ENCODE measurements at regions not wholly inside any gene's neighbourhood (a gene's known extent, or its start where the extent isn't known, plus 50 kb on each side); places are given as distances from the start of the nearest gene placed in this dataset.

- TF ChIP-seq POLR2A (IDR thresholded peaks at IDR 0.05; ENCODE audit: low read depth, low read length): no peak
- no peak for FAIRE-seq
- DNase-seq (ENCODE audit: insufficient read length): no peak
These were observed 65.2 kb upstream of the SALL3 start for GRCh38 chr18:78914249-78914935.

- FAIRE-seq (no peak), DNase-seq (ENCODE audit: insufficient read length) (no peak)
- TF ChIP-seq POLR2A (IDR thresholded peaks at IDR 0.05; ENCODE audit: low read depth, low read length): no peak
- TF ChIP-seq POLR2AphosphoS5 (IDR thresholded peaks at IDR 0.05; ENCODE audit: low read depth, low read length): no peak
- no peak for TF ChIP-seq TAF1 (IDR thresholded peaks at IDR 0.05; ENCODE audit: borderline replicate concordance, low read depth, low read length)
These were observed 64.1 kb upstream of the SALL3 start for GRCh38 chr18:78915446-78916008.

GRCh38 chr18:78918707-78919106 lies 60.9 kb upstream of the SALL3 start:
- TF ChIP-seq TAF1 (IDR thresholded peaks at IDR 0.05; ENCODE audit: borderline replicate concordance, low read depth, low read length) (no peak), POLR2AphosphoS5 (IDR thresholded peaks at IDR 0.05; ENCODE audit: low read depth, low read length) (no peak), POLR2A (IDR thresholded peaks at IDR 0.05; ENCODE audit: low read depth, low read length) (no peak)
- DNase-seq (ENCODE audit: insufficient read length) (no peak), FAIRE-seq (no peak)

- no peak for DNase-seq (ENCODE audit: insufficient read length)
- TF ChIP-seq TAF1 (IDR thresholded peaks at IDR 0.05; ENCODE audit: borderline replicate concordance, low read depth, low read length): no peak
- TF ChIP-seq POLR2AphosphoS5 (IDR thresholded peaks at IDR 0.05; ENCODE audit: low read depth, low read length): no peak
- TF ChIP-seq POLR2A (IDR thresholded peaks at IDR 0.05; ENCODE audit: low read depth, low read length): no peak
- FAIRE-seq: no peak
These were observed 59.7 kb upstream of the SALL3 start for GRCh38 chr18:78919956-78920355.

- DNase-seq (ENCODE audit: insufficient read length) (no peak), FAIRE-seq (no peak)
- TF ChIP-seq POLR2AphosphoS5 (IDR thresholded peaks at IDR 0.05; ENCODE audit: low read depth, low read length) (no peak), POLR2A (IDR thresholded peaks at IDR 0.05; ENCODE audit: low read depth, low read length) (no peak), TAF1 (IDR thresholded peaks at IDR 0.05; ENCODE audit: borderline replicate concordance, low read depth, low read length) (no peak)
These were observed 59.0 kb upstream of the SALL3 start for GRCh38 chr18:78920456-78921138.

- TF ChIP-seq TAF1 (IDR thresholded peaks at IDR 0.05; ENCODE audit: borderline replicate concordance, low read depth, low read length): no peak
- no peak for TF ChIP-seq POLR2AphosphoS5 (IDR thresholded peaks at IDR 0.05; ENCODE audit: low read depth, low read length)
- TF ChIP-seq POLR2A (IDR thresholded peaks at IDR 0.05; ENCODE audit: low read depth, low read length): no peak
- FAIRE-seq (no peak), DNase-seq (ENCODE audit: insufficient read length) (no peak)
These were observed 56.8 kb upstream of the SALL3 start for GRCh38 chr18:78922856-78923255.

- DNase-seq (ENCODE audit: insufficient read length): no peak
These were observed 55.3 kb upstream of the SALL3 start for GRCh38 chr18:78924301-78924700.

GRCh38 chr18:78924786-78925540 lies 54.7 kb upstream of the SALL3 start:
- FAIRE-seq (no peak), DNase-seq (ENCODE audit: insufficient read length) (no peak)
- TF ChIP-seq POLR2AphosphoS5 (IDR thresholded peaks at IDR 0.05; ENCODE audit: low read depth, low read length): no peak
- TF ChIP-seq TAF1 (IDR thresholded peaks at IDR 0.05; ENCODE audit: borderline replicate concordance, low read depth, low read length): no peak
- no peak for TF ChIP-seq POLR2A (IDR thresholded peaks at IDR 0.05; ENCODE audit: low read depth, low read length)

More at GRCh38 chr18:78924301-78924700, 55.3 kb upstream of the SALL3 start:
- TF ChIP-seq TAF1 (IDR thresholded peaks at IDR 0.05; ENCODE audit: borderline replicate concordance, low read depth, low read length): no peak
- no peak for TF ChIP-seq POLR2AphosphoS5 (IDR thresholded peaks at IDR 0.05; ENCODE audit: low read depth, low read length)
- no peak for TF ChIP-seq POLR2A (IDR thresholded peaks at IDR 0.05; ENCODE audit: low read depth, low read length)
- FAIRE-seq: no peak

- TF ChIP-seq POLR2A (IDR thresholded peaks at IDR 0.05; ENCODE audit: low read depth, low read length) (no peak), TAF1 (IDR thresholded peaks at IDR 0.05; ENCODE audit: borderline replicate concordance, low read depth, low read length) (no peak), POLR2AphosphoS5 (IDR thresholded peaks at IDR 0.05; ENCODE audit: low read depth, low read length) (no peak)
- DNase-seq (ENCODE audit: insufficient read length) (no peak), FAIRE-seq (no peak)
These were observed 53.9 kb upstream of the SALL3 start for GRCh38 chr18:78925557-78926242.

- DNase-seq (ENCODE audit: insufficient read length): no peak
- no peak for FAIRE-seq
- no peak for TF ChIP-seq POLR2AphosphoS5 (IDR thresholded peaks at IDR 0.05; ENCODE audit: low read depth, low read length)
- no peak for TF ChIP-seq TAF1 (IDR thresholded peaks at IDR 0.05; ENCODE audit: borderline replicate concordance, low read depth, low read length)
- no peak for TF ChIP-seq POLR2A (IDR thresholded peaks at IDR 0.05; ENCODE audit: low read depth, low read length)
These were observed 53.4 kb upstream of the SALL3 start for GRCh38 chr18:78926243-78926615.

- DNase-seq (ENCODE audit: insufficient read length) (no peak), FAIRE-seq (no peak)
- TF ChIP-seq POLR2AphosphoS5 (IDR thresholded peaks at IDR 0.05; ENCODE audit: low read depth, low read length): no peak
- no peak for TF ChIP-seq TAF1 (IDR thresholded peaks at IDR 0.05; ENCODE audit: borderline replicate concordance, low read depth, low read length)
- no peak for TF ChIP-seq POLR2A (IDR thresholded peaks at IDR 0.05; ENCODE audit: low read depth, low read length)
These were observed 52.5 kb upstream of the SALL3 start for GRCh38 chr18:78927156-78927555.

All from GM12892 (cell line).